MM.1S (cell line): ENCODE measurements at regions not wholly inside any gene's neighbourhood (a gene's known extent, or its start where the extent isn't known, plus 50 kb on each side); places are given as distances from the start of the nearest gene placed in this dataset.

Experiments used
- CTCF ChIP-seq: fragments of 300-600 bp; sonication (generic); IDR thresholded peaks from 2 replicates; pipeline ENCODE4 v1.5.1; 2016; ENCODE audit warnings: antibody characterized with exemption, low read length, mixed read lengths
- EZH2phosphoT487 ChIP-seq: fragments of 300-600 bp; sonication (generic); IDR thresholded peaks from 2 replicates; pipeline ENCODE4 v1.6.1; 2018; ENCODE audit warnings: antibody characterized with exemption, low read length

GRCh38 chr4:149956678-149957077 is 121.6 kb upstream of the DCLK2 start:
- TF ChIP-seq CTCF = no peak
- no peak for TF ChIP-seq EZH2phosphoT487
